ENCODE measurements at regions not wholly inside any gene's neighbourhood (a gene's known extent, or its start where the extent isn't known, plus 50 kb on each side); places are given as distances from the start of the nearest gene placed in this dataset.

DNA sequence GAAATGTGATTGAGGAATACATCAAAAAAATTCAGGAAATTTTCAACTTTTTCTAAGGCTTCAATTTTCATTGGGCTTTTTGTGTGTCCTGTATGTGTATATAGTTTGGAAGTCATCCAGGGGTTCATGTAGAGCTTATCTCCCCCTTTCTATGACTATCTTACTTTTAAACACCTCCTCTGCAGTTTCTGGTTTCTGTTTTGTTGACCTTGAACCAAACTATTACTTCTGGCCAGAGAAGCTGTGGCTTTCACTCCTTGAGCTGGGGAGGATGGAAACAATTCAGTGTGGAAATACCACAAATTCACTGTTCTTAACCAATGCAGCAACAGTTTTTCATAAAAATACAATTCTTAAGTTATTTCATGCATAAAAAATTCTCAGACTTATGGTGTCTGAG lies 613.2 kb upstream of the SEL1L start:
- no peak for DNase-seq (ENCODE audit: low read depth)
- TF ChIP-seq, protein P1, sequence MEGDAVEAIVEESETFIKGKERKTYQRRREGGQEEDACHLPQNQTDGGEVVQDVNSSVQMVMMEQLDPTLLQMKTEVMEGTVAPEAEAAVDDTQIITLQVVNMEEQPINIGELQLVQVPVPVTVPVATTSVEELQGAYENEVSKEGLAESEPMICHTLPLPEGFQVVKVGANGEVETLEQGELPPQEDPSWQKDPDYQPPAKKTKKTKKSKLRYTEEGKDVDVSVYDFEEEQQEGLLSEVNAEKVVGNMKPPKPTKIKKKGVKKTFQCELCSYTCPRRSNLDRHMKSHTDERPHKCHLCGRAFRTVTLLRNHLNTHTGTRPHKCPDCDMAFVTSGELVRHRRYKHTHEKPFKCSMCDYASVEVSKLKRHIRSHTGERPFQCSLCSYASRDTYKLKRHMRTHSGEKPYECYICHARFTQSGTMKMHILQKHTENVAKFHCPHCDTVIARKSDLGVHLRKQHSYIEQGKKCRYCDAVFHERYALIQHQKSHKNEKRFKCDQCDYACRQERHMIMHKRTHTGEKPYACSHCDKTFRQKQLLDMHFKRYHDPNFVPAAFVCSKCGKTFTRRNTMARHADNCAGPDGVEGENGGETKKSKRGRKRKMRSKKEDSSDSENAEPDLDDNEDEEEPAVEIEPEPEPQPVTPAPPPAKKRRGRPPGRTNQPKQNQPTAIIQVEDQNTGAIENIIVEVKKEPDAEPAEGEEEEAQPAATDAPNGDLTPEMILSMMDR (IDR thresholded peaks at IDR 0.05; ENCODE audit: low read length, missing control alignments): no peak
- H3K4me3 ChIP-seq (replicated peaks; ENCODE audit: low read depth, low read length): no peak overlapping the region

DNA sequence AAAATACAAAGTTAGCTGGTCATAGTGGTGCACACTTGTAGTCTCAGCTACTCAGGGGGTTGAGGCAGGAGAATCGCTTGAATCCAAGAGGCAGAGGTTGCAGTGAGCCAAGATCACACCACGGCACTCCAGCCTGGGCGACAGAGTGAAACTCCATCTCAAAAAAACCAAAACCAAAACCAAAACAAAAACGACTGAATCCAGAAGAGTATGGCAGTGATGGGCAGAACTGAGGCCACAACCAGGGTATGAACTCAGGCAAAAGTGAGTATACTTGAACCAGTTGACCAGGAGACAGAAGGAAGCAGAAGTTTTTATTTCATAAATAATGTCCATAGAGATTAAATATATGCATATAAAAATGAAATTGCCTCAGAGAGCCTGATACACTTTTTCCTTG lies 620.0 kb upstream of the SEL1L start:
- TF ChIP-seq, protein P1 (IDR thresholded peaks at IDR 0.05; ENCODE audit: low read length, missing control alignments): no peak
- DNase-seq (ENCODE audit: low read depth): no peak
- no peak overlapping the region for H3K4me3 ChIP-seq (replicated peaks; ENCODE audit: low read depth, low read length)

DNA sequence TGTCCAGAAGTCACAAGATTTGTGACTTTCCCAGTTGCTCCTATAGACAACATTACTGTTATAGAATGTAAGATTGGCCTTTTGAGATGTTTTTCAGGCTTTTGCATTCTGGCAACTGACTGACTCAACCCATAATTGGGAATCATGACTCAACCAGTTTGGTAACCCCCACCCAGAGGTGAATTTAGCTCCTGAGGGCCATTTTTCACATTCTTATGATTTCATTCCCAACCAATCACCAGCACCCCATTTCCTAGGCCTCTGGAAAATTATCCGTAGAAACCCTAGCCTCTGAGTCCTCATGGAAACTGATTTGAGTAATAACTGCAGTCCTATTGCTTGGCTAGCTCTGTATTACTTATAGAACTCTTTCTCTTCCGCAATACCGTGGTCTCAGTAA lies 626.0 kb upstream of the SEL1L start:
- H3K4me3 ChIP-seq (replicated peaks; ENCODE audit: low read depth, low read length): no peak overlapping the region
- no peak for DNase-seq (ENCODE audit: low read depth)
- TF ChIP-seq, protein P1 (IDR thresholded peaks at IDR 0.05; ENCODE audit: low read length, missing control alignments): no peak

DNA sequence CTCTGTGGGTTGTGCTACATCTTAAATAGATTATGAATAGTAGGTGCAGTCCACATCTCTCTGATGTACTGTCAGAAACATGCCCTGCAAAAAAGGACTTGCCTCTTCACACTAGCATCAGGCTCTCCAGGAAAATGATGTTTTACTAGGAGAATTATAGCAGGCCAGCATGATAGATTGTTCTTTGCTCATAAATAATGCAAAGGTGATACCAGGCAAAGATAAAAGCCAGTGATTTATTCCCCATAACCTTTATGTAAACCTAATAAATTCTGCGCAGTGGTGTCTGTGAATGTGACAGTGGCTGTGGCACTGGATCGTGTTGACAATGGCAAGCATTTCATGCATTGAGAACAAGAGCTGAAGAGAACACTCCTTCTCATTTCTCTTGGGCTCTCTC lies 646.5 kb upstream of the SEL1L start:
- TF ChIP-seq, protein P1 (IDR thresholded peaks at IDR 0.05; ENCODE audit: low read length, missing control alignments): no peak
- no peak overlapping the region for H3K4me3 ChIP-seq (replicated peaks; ENCODE audit: low read depth, low read length)
- DNase-seq (ENCODE audit: low read depth): no peak

DNA sequence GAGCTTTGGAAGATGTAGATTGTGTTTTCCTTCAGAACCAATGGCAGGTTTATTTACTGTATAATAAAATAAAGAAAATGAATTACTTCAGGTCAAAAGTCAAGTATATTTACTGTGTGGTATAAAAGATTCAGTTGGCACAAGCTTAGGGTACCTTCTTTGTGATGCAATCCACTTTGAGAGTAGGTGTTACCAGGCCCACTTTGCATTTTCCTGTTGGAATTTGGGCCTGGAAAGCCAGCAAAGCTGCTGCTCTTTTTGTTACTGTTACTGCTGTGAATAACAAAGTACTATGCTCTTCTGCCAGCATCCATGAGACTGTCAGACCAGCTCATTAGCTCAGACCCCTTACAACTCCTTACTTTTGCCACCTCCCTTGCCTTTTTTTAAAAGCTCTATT lies 649.0 kb upstream of the SEL1L start:
- TF ChIP-seq, protein P1 (IDR thresholded peaks at IDR 0.05; ENCODE audit: low read length, missing control alignments): no peak
- H3K4me3 ChIP-seq (replicated peaks; ENCODE audit: low read depth, low read length): no peak overlapping the region
- no peak for DNase-seq (ENCODE audit: low read depth)

DNA sequence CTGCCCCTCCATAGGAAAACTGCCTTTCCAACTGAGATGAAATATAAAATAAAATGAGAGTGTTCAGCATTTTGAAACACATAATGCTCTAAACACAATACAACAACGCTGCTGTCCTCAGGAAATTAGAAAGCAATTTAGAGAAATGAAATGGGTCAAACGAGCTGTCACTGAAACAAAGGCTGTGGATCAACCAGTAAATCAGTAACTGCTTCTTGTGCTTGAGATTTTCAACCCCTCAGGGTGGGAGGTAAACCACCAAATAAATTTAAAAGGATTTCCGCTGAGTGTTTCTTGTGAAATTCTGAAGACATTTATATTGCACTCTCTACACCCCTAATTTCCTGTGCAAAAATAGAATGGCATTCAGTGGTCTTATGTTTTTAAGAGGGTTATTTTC lies 657.1 kb upstream of the SEL1L start:
- DNase-seq (ENCODE audit: low read depth): no peak
- TF ChIP-seq, protein P1 (IDR thresholded peaks at IDR 0.05; ENCODE audit: low read length, missing control alignments): no peak
- H3K4me3 ChIP-seq (replicated peaks; ENCODE audit: low read depth, low read length): no peak overlapping the region

DNA sequence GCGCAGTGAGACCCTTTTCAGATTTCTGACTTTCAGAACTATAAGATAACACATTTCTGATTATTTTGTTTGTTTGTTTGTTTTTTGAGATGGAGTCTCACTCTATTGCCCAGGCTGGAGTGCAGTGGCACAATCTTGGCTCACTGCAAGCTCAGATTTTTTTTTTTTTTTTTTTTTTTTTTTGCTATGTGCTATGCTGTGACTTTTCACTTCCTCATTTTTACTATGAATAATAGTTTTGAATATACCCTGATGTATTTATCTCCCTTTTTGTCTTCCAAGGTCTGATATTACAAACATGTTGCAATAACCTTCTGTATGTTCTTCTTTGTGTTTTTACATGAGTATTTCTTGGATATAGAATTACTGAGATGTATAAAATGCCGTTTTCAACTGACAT lies 658.7 kb upstream of the SEL1L start:
- TF ChIP-seq, protein P1 (IDR thresholded peaks at IDR 0.05; ENCODE audit: low read length, missing control alignments): no peak
- DNase-seq (ENCODE audit: low read depth): no peak

More for the DNA sequence above, 658.7 kb upstream of the SEL1L start:
- H3K4me3 ChIP-seq (replicated peaks; ENCODE audit: low read depth, low read length): no peak overlapping the region

Measured in fibroblast of pulmonary artery (primary cell).